Transverse colon (tissue), 3 donors: ENCODE measurements at regions not wholly inside any gene's neighbourhood (a gene's known extent, or its start where the extent isn't known, plus 50 kb on each side); places are given as distances from the start of the nearest gene placed in this dataset.

ENCODE experiments used
- EP300 ChIP-seq: sonication (generic); formaldehyde crosslinking; IDR thresholded peaks from one replicate; pipeline ENCODE4 v1.6.1; 2017; ENCODE audit warnings: antibody characterized with exemption, low read depth
- POLR2A ChIP-seq: fragments of 450-650 bp; IDR thresholded peaks from one replicate; pipeline ENCODE4 v1.6.1; 2016; ENCODE audit warnings: antibody characterized with exemption, mild to moderate bottlenecking, moderate library complexity
- TF ChIP-seq, protein P1 (sequence below), 5 experiments: fragments of 200-600 bp in 3 of 5; fragments of 450-650 bp in 2 of 5; sonication (generic) in 3 of 5; IDR thresholded peaks; 1 replicate in 2 of 5; 2 replicates in 3 of 5; pipeline ENCODE4 v1.5.1; 2016 to 2017; ENCODE audit warnings: antibody characterized with exemption in 5 of 5, inconsistent platforms in 3 of 5, mild to moderate bottlenecking in 2 of 5, moderate library complexity in 1 of 5

DNA sequence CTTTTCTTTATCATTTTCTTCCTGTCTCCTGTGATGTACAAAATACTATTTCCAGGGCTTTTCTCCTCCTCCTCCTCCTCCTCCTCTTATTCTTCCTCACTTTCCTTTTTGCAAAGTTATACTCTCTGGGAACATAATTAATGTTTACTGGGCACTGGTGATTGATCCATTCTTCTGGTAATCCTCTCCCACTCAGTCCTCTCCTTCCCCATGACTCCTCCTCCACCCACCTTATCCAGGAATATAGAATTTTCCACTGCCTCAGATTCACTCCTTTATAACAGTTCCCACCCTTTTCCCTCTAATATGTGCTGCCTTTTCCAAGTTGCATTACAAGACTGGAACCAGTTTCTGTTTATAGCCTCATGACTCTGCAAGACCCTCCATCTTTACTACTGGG lies 62.5 kb upstream of the IYD start:
- TF ChIP-seq, protein P1, sequence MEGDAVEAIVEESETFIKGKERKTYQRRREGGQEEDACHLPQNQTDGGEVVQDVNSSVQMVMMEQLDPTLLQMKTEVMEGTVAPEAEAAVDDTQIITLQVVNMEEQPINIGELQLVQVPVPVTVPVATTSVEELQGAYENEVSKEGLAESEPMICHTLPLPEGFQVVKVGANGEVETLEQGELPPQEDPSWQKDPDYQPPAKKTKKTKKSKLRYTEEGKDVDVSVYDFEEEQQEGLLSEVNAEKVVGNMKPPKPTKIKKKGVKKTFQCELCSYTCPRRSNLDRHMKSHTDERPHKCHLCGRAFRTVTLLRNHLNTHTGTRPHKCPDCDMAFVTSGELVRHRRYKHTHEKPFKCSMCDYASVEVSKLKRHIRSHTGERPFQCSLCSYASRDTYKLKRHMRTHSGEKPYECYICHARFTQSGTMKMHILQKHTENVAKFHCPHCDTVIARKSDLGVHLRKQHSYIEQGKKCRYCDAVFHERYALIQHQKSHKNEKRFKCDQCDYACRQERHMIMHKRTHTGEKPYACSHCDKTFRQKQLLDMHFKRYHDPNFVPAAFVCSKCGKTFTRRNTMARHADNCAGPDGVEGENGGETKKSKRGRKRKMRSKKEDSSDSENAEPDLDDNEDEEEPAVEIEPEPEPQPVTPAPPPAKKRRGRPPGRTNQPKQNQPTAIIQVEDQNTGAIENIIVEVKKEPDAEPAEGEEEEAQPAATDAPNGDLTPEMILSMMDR (IDR thresholded peaks at IDR 0.05): no peak
- TF ChIP-seq POLR2A (no peak), EP300 (no peak)
